ENCODE measurements at regions not wholly inside any gene's neighbourhood (a gene's known extent, or its start where the extent isn't known, plus 50 kb on each side); places are given as distances from the start of the nearest gene placed in this dataset.

- TF ChIP-seq CTCF (conservative IDR thresholded peaks at IDR 0.05) (no peak), EZH2 (IDR thresholded peaks at IDR 0.05; ENCODE audit: low read depth) (no peak)
Observed at GRCh38 chr4:56243107-56243506, 144.2 kb downstream of the AASDH start.
